Testis (tissue), 2 donors: ENCODE measurements at regions not wholly inside any gene's neighbourhood (a gene's known extent, or its start where the extent isn't known, plus 50 kb on each side); places are given as distances from the start of the nearest gene placed in this dataset.

ENCODE experiments used
- CTCF ChIP-seq, 3 experiments: fragments of 450-650 bp in 2 of 3; fragments of 200-600 bp in 1 of 3; sonication (generic) in 1 of 3; IDR thresholded peaks; one replicate each; pipeline ENCODE4 v1.5.1; 2016 to 2019; ENCODE audit warnings: antibody characterized with exemption in 3 of 3, mild to moderate bottlenecking in 2 of 3, moderate library complexity in 1 of 3
- POLR2A ChIP-seq: fragments of 450-650 bp; IDR thresholded peaks from one replicate; pipeline ENCODE4 v1.6.1; 2017; ENCODE audit warnings: antibody characterized with exemption, mild to moderate bottlenecking, moderate library complexity

GRCh38 chr4:160021870-160022269 lies 919.0 kb downstream of the RAPGEF2 start:
- no peak for TF ChIP-seq POLR2A
- TF ChIP-seq CTCF (IDR thresholded peaks at IDR 0.05) = no peak
